ENCODE measurements at regions not wholly inside any gene's neighbourhood (a gene's known extent, or its start where the extent isn't known, plus 50 kb on each side); places are given as distances from the start of the nearest gene placed in this dataset.

- peaks cover 51% of the 10 kb centered on the region for H3K27me3 Mint-ChIP-seq (ENCODE audit: unreplicated experiment)
- H3K4me3 Mint-ChIP-seq (ENCODE audit: low read depth, unreplicated experiment): no peak overlapping the region
- intact Hi-C loops (cut with micrococcal nuclease; ENCODE audit: unreplicated experiment): no loop called here
- no TSS peak for BruUV-seq (replicated peaks)
- DNase-seq: no peak
- TF ChIP-seq, protein P1, sequence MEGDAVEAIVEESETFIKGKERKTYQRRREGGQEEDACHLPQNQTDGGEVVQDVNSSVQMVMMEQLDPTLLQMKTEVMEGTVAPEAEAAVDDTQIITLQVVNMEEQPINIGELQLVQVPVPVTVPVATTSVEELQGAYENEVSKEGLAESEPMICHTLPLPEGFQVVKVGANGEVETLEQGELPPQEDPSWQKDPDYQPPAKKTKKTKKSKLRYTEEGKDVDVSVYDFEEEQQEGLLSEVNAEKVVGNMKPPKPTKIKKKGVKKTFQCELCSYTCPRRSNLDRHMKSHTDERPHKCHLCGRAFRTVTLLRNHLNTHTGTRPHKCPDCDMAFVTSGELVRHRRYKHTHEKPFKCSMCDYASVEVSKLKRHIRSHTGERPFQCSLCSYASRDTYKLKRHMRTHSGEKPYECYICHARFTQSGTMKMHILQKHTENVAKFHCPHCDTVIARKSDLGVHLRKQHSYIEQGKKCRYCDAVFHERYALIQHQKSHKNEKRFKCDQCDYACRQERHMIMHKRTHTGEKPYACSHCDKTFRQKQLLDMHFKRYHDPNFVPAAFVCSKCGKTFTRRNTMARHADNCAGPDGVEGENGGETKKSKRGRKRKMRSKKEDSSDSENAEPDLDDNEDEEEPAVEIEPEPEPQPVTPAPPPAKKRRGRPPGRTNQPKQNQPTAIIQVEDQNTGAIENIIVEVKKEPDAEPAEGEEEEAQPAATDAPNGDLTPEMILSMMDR (IDR thresholded peaks at IDR 0.05; ENCODE audit: unreplicated experiment): no peak
- CTCF ChIA-PET: no interaction called here
- no peaks in the 10 kb centered on the region for H3K9me3 Mint-ChIP-seq (ENCODE audit: low read depth, unreplicated experiment)
- no peaks in the 10 kb centered on the region for H3K36me3 Mint-ChIP-seq (ENCODE audit: insufficient read depth, unreplicated experiment)
- no peak overlapping the region for H3K27ac Mint-ChIP-seq (ENCODE audit: unreplicated experiment)
- no peaks in the 10 kb centered on the region for H3K4me1 Mint-ChIP-seq (ENCODE audit: low read depth, unreplicated experiment)
These were observed 305.1 kb upstream of the MGAT5 start for GRCh38 chr2:133948610-133949290.

- no peaks in the 10 kb centered on the region for H3K9me3 Mint-ChIP-seq (ENCODE audit: low read depth, unreplicated experiment)
- H3K27ac Mint-ChIP-seq (ENCODE audit: unreplicated experiment): no peak overlapping the region
- DNase-seq: no peak
- CTCF ChIA-PET: no interaction called here
- intact Hi-C loops (cut with micrococcal nuclease; ENCODE audit: unreplicated experiment): no loop called here
- TF ChIP-seq, protein P1 (IDR thresholded peaks at IDR 0.05; ENCODE audit: unreplicated experiment): no peak
- no peak overlapping the region for H3K4me3 Mint-ChIP-seq (ENCODE audit: low read depth, unreplicated experiment)
- no peaks in the 10 kb centered on the region for H3K4me1 Mint-ChIP-seq (ENCODE audit: low read depth, unreplicated experiment)
- BruUV-seq (replicated peaks): no TSS peak
- H3K36me3 Mint-ChIP-seq (ENCODE audit: insufficient read depth, unreplicated experiment): no peaks in the 10 kb centered on the region
- H3K27me3 Mint-ChIP-seq (ENCODE audit: unreplicated experiment): peaks cover 48% of the 10 kb centered on the region
These were observed 304.3 kb upstream of the MGAT5 start for GRCh38 chr2:133949595-133949994.

DNA sequence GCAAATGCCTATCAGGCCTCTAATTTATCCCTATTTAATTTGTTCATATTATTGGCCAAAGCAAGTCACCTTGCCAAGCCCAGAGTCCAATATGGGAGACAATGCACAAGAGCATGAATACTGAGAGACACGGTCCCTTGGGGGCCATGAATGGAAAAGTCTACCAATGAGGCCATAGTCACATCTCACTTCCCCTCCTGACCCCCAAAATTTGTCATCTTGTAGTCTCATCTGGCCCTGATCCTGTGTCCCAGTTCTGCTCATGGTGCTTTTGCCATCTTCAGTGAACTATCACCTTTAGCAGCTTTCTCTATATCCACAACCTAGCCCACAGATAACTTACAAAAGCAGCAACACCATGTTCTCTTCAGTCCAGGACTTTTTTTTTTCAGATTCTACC lies 302.7 kb upstream of the MGAT5 start:
- H3K9me3 Mint-ChIP-seq (ENCODE audit: low read depth, unreplicated experiment): no peaks in the 10 kb centered on the region
- no TSS peak for BruUV-seq (replicated peaks)
- intact Hi-C loops (cut with micrococcal nuclease; ENCODE audit: unreplicated experiment): no loop called here
- peaks cover 54% of the 10 kb centered on the region for H3K27me3 Mint-ChIP-seq (ENCODE audit: unreplicated experiment)
- no peaks in the 10 kb centered on the region for H3K36me3 Mint-ChIP-seq (ENCODE audit: insufficient read depth, unreplicated experiment)
- H3K4me3 Mint-ChIP-seq (ENCODE audit: low read depth, unreplicated experiment): no peak overlapping the region
- CTCF ChIA-PET: no interaction called here
- H3K27ac Mint-ChIP-seq (ENCODE audit: unreplicated experiment): no peak overlapping the region
- TF ChIP-seq, protein P1 (IDR thresholded peaks at IDR 0.05; ENCODE audit: unreplicated experiment): no peak
- H3K4me1 Mint-ChIP-seq (ENCODE audit: low read depth, unreplicated experiment): no peaks in the 10 kb centered on the region
- DNase-seq: no peak

- Mint-ChIP-seq H3K4me3 (ENCODE audit: low read depth, unreplicated experiment) (no peak overlapping the region), H3K4me1 (ENCODE audit: low read depth, unreplicated experiment) (no peaks in the 10 kb centered on the region), H3K27me3 (ENCODE audit: unreplicated experiment) (peaks cover 66% of the 10 kb centered on the region), H3K27ac (ENCODE audit: unreplicated experiment) (no peak overlapping the region), H3K9me3 (ENCODE audit: low read depth, unreplicated experiment) (no peaks in the 10 kb centered on the region), H3K36me3 (ENCODE audit: insufficient read depth, unreplicated experiment) (no peaks in the 10 kb centered on the region)
- CTCF ChIA-PET: no interaction called here
- TF ChIP-seq, protein P1 (IDR thresholded peaks at IDR 0.05; ENCODE audit: unreplicated experiment): no peak
- intact Hi-C loops (cut with micrococcal nuclease; ENCODE audit: unreplicated experiment): no loop called here
- no TSS peak for BruUV-seq (replicated peaks)
- DNase-seq: no peak
These were observed 301.5 kb upstream of the MGAT5 start for GRCh38 chr2:133952420-133952819.

Data from Calu3 (cell line).